Esophagus muscularis mucosa (tissue), 4 donors: ENCODE measurements at regions not wholly inside any gene's neighbourhood (a gene's known extent, or its start where the extent isn't known, plus 50 kb on each side); places are given as distances from the start of the nearest gene placed in this dataset.

Source experiments
- DNase-seq: peaks from one replicate; pipeline ENCODE4 v3.0.0-alpha.2; 2017; ENCODE audit errors: extremely low spot score
- H3K27ac ChIP-seq, 4 donors: fragments of 200-600 bp; sonication (generic); replicated peaks in 1 of 4; 1 replicate in 3 of 4; 2 replicates in 1 of 4; pipeline ENCODE4 v1.5.1; 2016 to 2019; ENCODE audit warnings: mild to moderate bottlenecking in 1 of 4
- H3K27me3 ChIP-seq, 4 donors: fragments of 200-600 bp; sonication (generic); one replicate each; pipeline versions ENCODE4 v1.5.1 to v1.6.0; 2016 to 2019
- H3K36me3 ChIP-seq, 4 donors: fragments of 200-600 bp; sonication (generic); one replicate each; pipeline ENCODE4 v1.5.1; 2016 to 2019
- H3K4me1 ChIP-seq, 4 donors: fragments of 200-600 bp; sonication (generic); one replicate each; pipeline ENCODE4 v1.5.1; 2016 to 2019
- H3K4me3 ChIP-seq, 4 donors: fragments of 200-600 bp; sonication (generic); 1 replicate in 2 of 4; 2 replicates in 2 of 4; pipeline ENCODE4 v1.5.1; 2016 to 2019; ENCODE audit warnings: mild to moderate bottlenecking in 4 of 4, moderate library complexity in 1 of 4
- H3K9me3 ChIP-seq, 4 donors: fragments of 200-600 bp; sonication (generic); 1 replicate in 3 of 4; 2 replicates in 1 of 4; pipeline ENCODE4 v1.5.1; 2016 to 2019
- CTCF ChIP-seq, 3 experiments: fragments of 200-600 bp in 2 of 3; fragments of 450-650 bp in 1 of 3; sonication (generic) in 2 of 3; IDR thresholded peaks; one replicate each; pipeline ENCODE4 v1.5.1; 2017 to 2019; ENCODE audit warnings: antibody characterized with exemption in 3 of 3, mild to moderate bottlenecking in 2 of 3, moderate library complexity in 1 of 3
- EP300 ChIP-seq: sonication (generic); formaldehyde crosslinking; IDR thresholded peaks from one replicate; pipeline ENCODE4 v1.6.1; 2017; ENCODE audit warnings: antibody characterized with exemption
- POLR2A ChIP-seq: fragments of 450-650 bp; IDR thresholded peaks from one replicate; pipeline ENCODE4 v1.6.1; 2017; ENCODE audit warnings: antibody characterized with exemption, moderate library complexity, mild to moderate bottlenecking, low read depth
- POLR2AphosphoS5 ChIP-seq, 2 donors: sonication (generic); formaldehyde crosslinking; IDR thresholded peaks; one replicate each; pipeline ENCODE4 v1.6.1; 2017; ENCODE audit warnings: antibody characterized with exemption in 2 of 2
- WGBS: methylation state at CpG from one replicate; pipeline ENCODE4 v1.1.5; 2018; 5-methylcytosine and 5-hydroxymethylcytosine counted together
- intact Hi-C: fragments of 100-400 bp; cut with DNase I; formaldehyde crosslinking; loops from one replicate; pipeline ENCODE4 v1.15.1; 2023

- Histone ChIP-seq H3K36me3 (no peaks in the 10 kb centered on the region), H3K27me3 (peaks cover 0 to 64% (median 0%) of the 10 kb centered on the region in 4 donors), H3K4me1 (no peaks in the 10 kb centered on the region), H3K4me3 (no peak overlapping the region), H3K9me3 (no peaks in the 10 kb centered on the region), H3K27ac (no peak overlapping the region)
- 80% methylated on average over 6 of the region's 6 CpGs for WGBS
- intact Hi-C loops = no loop called here
- DNase-seq = no peak
- TF ChIP-seq EP300 (no peak), POLR2AphosphoS5 (IDR thresholded peaks at IDR 0.05) (no peak), POLR2A (no peak), CTCF (IDR thresholded peaks at IDR 0.05) (no peak)
Observed at GRCh38 chr1:22266141-22266540, 123.2 kb upstream of the WNT4 start.

GRCh38 chr1:22267413-22268175 is 124.7 kb upstream of the WNT4 start:
- Histone ChIP-seq H3K36me3 (no peaks in the 10 kb centered on the region), H3K27me3 (peaks cover 0 to 58% (median 0%) of the 10 kb centered on the region in 4 donors), H3K27ac (no peak overlapping the region), H3K4me1 (no peaks in the 10 kb centered on the region), H3K9me3 (no peaks in the 10 kb centered on the region), H3K4me3 (no peak overlapping the region)
- TF ChIP-seq CTCF (IDR thresholded peaks at IDR 0.05) = no peak
- DNase-seq = no peak
- intact Hi-C loops = no loop called here
- 86% methylated on average over 15 of the region's 22 CpGs for WGBS

GRCh38 chr1:22268327-22268726 is 125.4 kb upstream of the WNT4 start:
- no peaks in the 10 kb centered on the region for H3K9me3 ChIP-seq
- 84% methylated on average over 9 of the region's 11 CpGs for WGBS
- TF ChIP-seq POLR2AphosphoS5 (IDR thresholded peaks at IDR 0.05) (no peak), EP300 (no peak), CTCF (IDR thresholded peaks at IDR 0.05) (no peak), POLR2A (no peak)
- H3K4me3 ChIP-seq = no peak overlapping the region
- intact Hi-C loops = no loop called here
- H3K4me1 ChIP-seq = no peaks in the 10 kb centered on the region
- DNase-seq = no peak
- H3K27me3 ChIP-seq = peaks cover 0 to 51% (median 0%) of the 10 kb centered on the region in 4 donors
- H3K36me3 ChIP-seq = no peaks in the 10 kb centered on the region
- no peak overlapping the region for H3K27ac ChIP-seq

GRCh38 chr1:22271847-22272801 is 129.2 kb upstream of the WNT4 start:
- no peaks in the 10 kb centered on the region for H3K9me3 ChIP-seq
- no peak for DNase-seq
- intact Hi-C loops = no loop called here
- H3K36me3 ChIP-seq = no peaks in the 10 kb centered on the region
- H3K4me1 ChIP-seq = no peaks in the 10 kb centered on the region
- H3K27me3 ChIP-seq = peaks cover 0 to 38% (median 0%) of the 10 kb centered on the region in 4 donors
- H3K4me3 ChIP-seq = no peak overlapping the region
- 70% methylated on average over 6 of the region's 8 CpGs for WGBS
- no peak overlapping the region for H3K27ac ChIP-seq
- TF ChIP-seq POLR2AphosphoS5 (IDR thresholded peaks at IDR 0.05) (no peak), CTCF (IDR thresholded peaks at IDR 0.05) (no peak), EP300 (no peak), POLR2A (no peak)
